NCI-H2227 (cell line): ENCODE measurements at regions not wholly inside any gene's neighbourhood (a gene's known extent, or its start where the extent isn't known, plus 50 kb on each side); places are given as distances from the start of the nearest gene placed in this dataset.

Source experiments
- DNase-seq: peaks from one replicate; lab custom pipeline; 2025; ENCODE audit not compliant: unreplicated experiment; lab: John Stamatoyannopoulos, UW

- no peak for DNase-seq
Observed at GRCh38 chr1:108016451-108016920, 51.5 kb upstream of the VAV3 start.
